ENCODE measurements at regions not wholly inside any gene's neighbourhood (a gene's known extent, or its start where the extent isn't known, plus 50 kb on each side); places are given as distances from the start of the nearest gene placed in this dataset.

DNA sequence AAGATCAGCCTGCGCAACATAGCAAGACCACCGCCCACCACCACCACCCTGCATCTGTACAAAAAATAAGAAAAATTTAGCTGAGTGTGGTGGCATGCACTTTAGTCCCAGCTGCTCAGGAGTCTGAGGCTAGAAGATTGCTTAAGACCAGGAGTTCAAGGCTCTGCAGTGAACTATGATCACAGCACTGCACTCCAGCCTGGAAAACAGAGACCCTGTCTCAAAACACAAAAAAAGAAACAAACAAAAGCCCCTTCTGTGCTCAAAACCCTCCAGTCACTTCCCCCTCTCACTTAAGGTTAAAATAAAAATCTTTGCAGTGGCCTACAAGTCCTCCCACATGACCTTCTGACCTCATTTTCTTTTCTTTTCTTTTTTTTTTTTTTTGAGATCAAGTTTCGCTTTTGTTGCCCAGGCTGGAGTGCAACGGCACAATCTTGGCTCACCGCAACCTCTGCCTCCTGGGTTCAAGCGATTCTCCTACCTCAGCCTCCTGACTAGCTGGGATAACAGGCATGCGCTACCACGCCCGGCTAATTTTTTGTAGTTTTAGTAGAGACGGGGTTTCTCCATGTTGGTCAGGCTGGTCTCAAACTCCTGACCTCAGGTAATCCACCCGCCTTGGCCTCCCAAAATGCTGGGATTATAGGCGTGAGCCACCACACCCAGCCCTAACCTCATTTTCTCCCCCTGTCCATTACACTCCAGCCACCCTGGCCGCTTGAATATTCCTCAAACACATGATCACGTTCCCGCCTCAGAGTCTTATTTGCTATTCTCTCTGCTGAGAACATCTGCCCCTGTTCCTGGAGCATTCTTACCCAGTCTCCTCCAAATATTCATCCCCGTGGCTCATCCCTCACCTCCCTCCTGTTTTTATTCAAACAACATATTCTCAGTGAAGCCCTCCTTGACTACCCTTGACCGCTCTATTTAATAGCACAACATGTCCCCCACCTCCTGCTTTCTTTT lies 126.6 kb upstream of the MED13 start:
- TF ChIP-seq, protein P1, sequence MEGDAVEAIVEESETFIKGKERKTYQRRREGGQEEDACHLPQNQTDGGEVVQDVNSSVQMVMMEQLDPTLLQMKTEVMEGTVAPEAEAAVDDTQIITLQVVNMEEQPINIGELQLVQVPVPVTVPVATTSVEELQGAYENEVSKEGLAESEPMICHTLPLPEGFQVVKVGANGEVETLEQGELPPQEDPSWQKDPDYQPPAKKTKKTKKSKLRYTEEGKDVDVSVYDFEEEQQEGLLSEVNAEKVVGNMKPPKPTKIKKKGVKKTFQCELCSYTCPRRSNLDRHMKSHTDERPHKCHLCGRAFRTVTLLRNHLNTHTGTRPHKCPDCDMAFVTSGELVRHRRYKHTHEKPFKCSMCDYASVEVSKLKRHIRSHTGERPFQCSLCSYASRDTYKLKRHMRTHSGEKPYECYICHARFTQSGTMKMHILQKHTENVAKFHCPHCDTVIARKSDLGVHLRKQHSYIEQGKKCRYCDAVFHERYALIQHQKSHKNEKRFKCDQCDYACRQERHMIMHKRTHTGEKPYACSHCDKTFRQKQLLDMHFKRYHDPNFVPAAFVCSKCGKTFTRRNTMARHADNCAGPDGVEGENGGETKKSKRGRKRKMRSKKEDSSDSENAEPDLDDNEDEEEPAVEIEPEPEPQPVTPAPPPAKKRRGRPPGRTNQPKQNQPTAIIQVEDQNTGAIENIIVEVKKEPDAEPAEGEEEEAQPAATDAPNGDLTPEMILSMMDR (optimal IDR thresholded peaks at IDR 0.05 in 1 of 3, IDR thresholded peaks at IDR 0.05 in 1 of 3, conservative IDR thresholded peaks at IDR 0.05 in 1 of 3; ENCODE audit: extremely low read depth in 1 of 3, insufficient read depth in 2 of 3, low read length in 3 of 3), result no peak
- no peak for TF ChIP-seq EZH2 (IDR thresholded peaks at IDR 0.05; ENCODE audit: low read length)

All from keratinocyte (primary cell).